ENCODE measurements at regions not wholly inside any gene's neighbourhood (a gene's known extent, or its start where the extent isn't known, plus 50 kb on each side); places are given as distances from the start of the nearest gene placed in this dataset.

- DNase-seq (ENCODE audit: low read depth in 1 of 2, low spot score in 1 of 2) (no peak), FAIRE-seq (no peak), ATAC-seq (no peak)
- 82% methylated on average over 11 of the region's 11 CpGs for WGBS (ENCODE audit: missing lambda C conversion rate)
- POLR2A ChIA-PET, result no interaction called here
- no peak overlapping the region for H3K4me3 ChIP-seq
- H3K9me3 ChIP-seq, result no peaks in the 10 kb centered on the region
- no peak overlapping the region for H3K4me2 ChIP-seq
- TF ChIP-seq RFX5 (IDR thresholded peaks at IDR 0.05), result no peak
- TF ChIP-seq CEBPB (IDR thresholded peaks at IDR 0.05), result no peak
- no peak for TF ChIP-seq ELK1 (IDR thresholded peaks at IDR 0.05; ENCODE audit: low read depth, low read length)
- TF ChIP-seq BCL3 (IDR thresholded peaks at IDR 0.05), result no peak
- TF ChIP-seq RNF2 (IDR thresholded peaks at IDR 0.05; ENCODE audit: borderline replicate concordance, low read depth), result no peak
- TF ChIP-seq MAZ (IDR thresholded peaks at IDR 0.05; ENCODE audit: borderline replicate concordance, low read depth, low read length), result no peak
- TF ChIP-seq EHMT2 (IDR thresholded peaks at IDR 0.05; ENCODE audit: low read depth), result no peak
- no peak for TF ChIP-seq CBX8 (IDR thresholded peaks at IDR 0.05)
- TF ChIP-seq FOXS1 (CRISPR knock-in tag; IDR thresholded peaks at IDR 0.05), result no peak
- TF ChIP-seq GATA3 (IDR thresholded peaks at IDR 0.05; ENCODE audit: borderline replicate concordance), result no peak
- no peak for TF ChIP-seq SREBF2 (IDR thresholded peaks at IDR 0.05)
- no peak for TF ChIP-seq KDM1A (IDR thresholded peaks at IDR 0.05; ENCODE audit: low read depth)
- TF ChIP-seq TP53 (CRISPR knock-in tag; IDR thresholded peaks at IDR 0.05), result no peak
- no peaks in the 10 kb centered on the region for H3K4me1 ChIP-seq
- CTCF ChIA-PET, result interaction anchor here (1.9 kb wide), 1 partner anchor 22 kb away, joined by 4 read pairs; no protein-coding TSS in a partner anchor
- H3K27ac ChIP-seq, result no peak overlapping the region
Measured at GRCh38 chr17:83013779-83014117, 65.7 kb upstream of the METRNL start.

- 92% methylated on average over 14 of the region's 14 CpGs for WGBS (ENCODE audit: missing lambda C conversion rate)
- TF ChIP-seq RNF2 (IDR thresholded peaks at IDR 0.05; ENCODE audit: borderline replicate concordance, low read depth) (no peak), USF2 (IDR thresholded peaks at IDR 0.05) (no peak), JUN (IDR thresholded peaks at IDR 0.05) (no peak), CEBPB (IDR thresholded peaks at IDR 0.05) (no peak), JUNB (IDR thresholded peaks at IDR 0.05) (no peak), ZFP36 (IDR thresholded peaks at IDR 0.05; ENCODE audit: borderline replicate concordance, partially characterized antibody) (no peak), SREBF2 (IDR thresholded peaks at IDR 0.05) (no peak), ELK1 (IDR thresholded peaks at IDR 0.05; ENCODE audit: low read depth, low read length) (no peak), ZSCAN20 (CRISPR knock-in tag; IDR thresholded peaks at IDR 0.05) (no peak), EP300 (IDR thresholded peaks at IDR 0.05) (no peak), HOXB13 (CRISPR knock-in tag; IDR thresholded peaks at IDR 0.05; ENCODE audit: low read depth) (no peak), MYC (IDR thresholded peaks at IDR 0.05; ENCODE audit: borderline replicate concordance, low read length) (no peak), MAX (IDR thresholded peaks at IDR 0.05) (no peak), EHF (CRISPR knock-in tag; IDR thresholded peaks at IDR 0.05) (no peak), TFCP2L1 (CRISPR knock-in tag; IDR thresholded peaks at IDR 0.05) (no peak), RFX5 (IDR thresholded peaks at IDR 0.05) (no peak), FOSB (CRISPR knock-in tag; IDR thresholded peaks at IDR 0.05) (no peak), RCOR1 (IDR thresholded peaks at IDR 0.05; ENCODE audit: low read depth, low read length) (no peak), TP53 (CRISPR knock-in tag; IDR thresholded peaks at IDR 0.05) (no peak)
- H3K9me3 ChIP-seq, result no peaks in the 10 kb centered on the region
- no peak for FAIRE-seq
- no peak for ATAC-seq
- ChIA-PET CTCF (interaction anchor here (1.9 kb wide), 1 partner anchor 22 kb away, joined by 4 read pairs; no protein-coding TSS in a partner anchor), POLR2A (no interaction called here)
- no peak for DNase-seq (ENCODE audit: low read depth in 1 of 2, low spot score in 1 of 2)
- H3K4me1 ChIP-seq, result no peaks in the 10 kb centered on the region
- H3K27ac ChIP-seq, result no peak overlapping the region
- H3K4me3 ChIP-seq, result no peak overlapping the region
- no peak overlapping the region for H3K4me2 ChIP-seq
Measured at GRCh38 chr17:83014297-83014696, 65.1 kb upstream of the METRNL start.
